ENCODE measurements at regions not wholly inside any gene's neighbourhood (a gene's known extent, or its start where the extent isn't known, plus 50 kb on each side); places are given as distances from the start of the nearest gene placed in this dataset.

- DNase-seq (ENCODE audit: low read depth), result no peak
- no peak for TF ChIP-seq CTCF (IDR thresholded peaks at IDR 0.05; ENCODE audit: insufficient read depth, low read length)
- no peak overlapping the region for H3K4me3 ChIP-seq (ENCODE audit: low read depth, low read length)
Measured at GRCh38 chr7:56491636-56492425, 375.6 kb upstream of the NUPR2 start.

GRCh38 chr7:56483861-56484550 is 367.8 kb upstream of the NUPR2 start:
- DNase-seq (ENCODE audit: low read depth), result no peak
- no peak for TF ChIP-seq CTCF (IDR thresholded peaks at IDR 0.05; ENCODE audit: insufficient read depth, low read length)
- no peak overlapping the region for H3K4me3 ChIP-seq (ENCODE audit: low read depth, low read length)

GRCh38 chr7:56483153-56483552 is 366.9 kb upstream of the NUPR2 start:
- no peak for DNase-seq (ENCODE audit: low read depth)
- no peak overlapping the region for H3K4me3 ChIP-seq (ENCODE audit: low read depth, low read length)
- no peak for TF ChIP-seq CTCF (IDR thresholded peaks at IDR 0.05; ENCODE audit: insufficient read depth, low read length)

GRCh38 chr7:56479748-56480147 is 363.5 kb upstream of the NUPR2 start:
- no peak for TF ChIP-seq CTCF (IDR thresholded peaks at IDR 0.05; ENCODE audit: insufficient read depth, low read length)
- H3K4me3 ChIP-seq (ENCODE audit: low read depth, low read length), result no peak overlapping the region
- DNase-seq (ENCODE audit: low read depth), result no peak

- H3K4me3 ChIP-seq (ENCODE audit: low read depth, low read length), result no peak overlapping the region
- no peak for TF ChIP-seq CTCF (IDR thresholded peaks at IDR 0.05; ENCODE audit: insufficient read depth, low read length)
- DNase-seq (ENCODE audit: low read depth), result no peak
Measured at GRCh38 chr7:56479136-56479535, 362.9 kb upstream of the NUPR2 start.

- no peak overlapping the region for H3K4me3 ChIP-seq (ENCODE audit: low read depth, low read length)
- no peak for TF ChIP-seq CTCF (IDR thresholded peaks at IDR 0.05; ENCODE audit: insufficient read depth, low read length)
- no peak for DNase-seq (ENCODE audit: low read depth)
Measured at GRCh38 chr7:56474271-56474670, 358.1 kb upstream of the NUPR2 start.

Data from fibroblast of the aortic adventitia (primary cell).